HS-27A (cell line): ENCODE measurements at regions not wholly inside any gene's neighbourhood (a gene's known extent, or its start where the extent isn't known, plus 50 kb on each side); places are given as distances from the start of the nearest gene placed in this dataset.

Experiments
- DNase-seq: peaks from one replicate; pipeline ENCODE4 v3.0.0-alpha.2; 2012; ENCODE audit warnings: low read depth, missing footprints

GRCh38 chr5:145708169-145708568 is 127.0 kb downstream of the PRELID2 start:
- DNase-seq, result no peak

- DNase-seq, result no peak
Measured at GRCh38 chr5:145704724-145705123, 130.4 kb downstream of the PRELID2 start.

- DNase-seq, result no peak
Measured at GRCh38 chr5:145703856-145704255, 131.3 kb downstream of the PRELID2 start.

- no peak for DNase-seq
Measured at GRCh38 chr5:145701404-145701803, 133.7 kb downstream of the PRELID2 start.

- DNase-seq, result no peak
Measured at GRCh38 chr5:145699846-145700245, 135.3 kb downstream of the PRELID2 start.

GRCh38 chr5:145697251-145697990 is 137.7 kb downstream of the PRELID2 start:
- DNase-seq, result no peak

GRCh38 chr5:145689235-145689634 is 145.9 kb downstream of the PRELID2 start:
- no peak for DNase-seq

GRCh38 chr5:145687943-145688342 is 147.2 kb downstream of the PRELID2 start:
- DNase-seq, result no peak

GRCh38 chr5:145685417-145685816 is 149.7 kb downstream of the PRELID2 start:
- DNase-seq, result no peak

- DNase-seq, result no peak
Measured at GRCh38 chr5:145683431-145683830, 151.7 kb downstream of the PRELID2 start.

GRCh38 chr5:145682197-145682899 is 152.8 kb downstream of the PRELID2 start:
- no peak for DNase-seq

GRCh38 chr5:145681686-145682085 is 153.5 kb downstream of the PRELID2 start:
- peak; percentile 29 for DNase-seq

GRCh38 chr5:145681216-145681615 is 153.9 kb downstream of the PRELID2 start:
- no peak for DNase-seq

- DNase-seq, result no peak
Measured at GRCh38 chr5:145680767-145681166, 154.4 kb downstream of the PRELID2 start.

- DNase-seq, result no peak
Measured at GRCh38 chr5:145680169-145680568, 155.0 kb downstream of the PRELID2 start.

- DNase-seq, result no peak
Measured at GRCh38 chr5:145678255-145678654, 156.9 kb downstream of the PRELID2 start.

GRCh38 chr5:145673786-145674185 is 161.4 kb downstream of the PRELID2 start:
- no peak for DNase-seq

GRCh38 chr5:145668714-145669113 is 166.4 kb downstream of the PRELID2 start:
- no peak for DNase-seq

- DNase-seq, result no peak
Measured at GRCh38 chr5:145667742-145668141, 167.4 kb downstream of the PRELID2 start.

- no peak for DNase-seq
Measured at GRCh38 chr5:145666591-145666990, 168.6 kb downstream of the PRELID2 start.

- no peak for DNase-seq
Measured at GRCh38 chr5:145661737-145662485, 173.2 kb downstream of the PRELID2 start.

GRCh38 chr5:145660897-145661640 is 174.1 kb downstream of the PRELID2 start:
- DNase-seq, result no peak
